ENCODE measurements at regions not wholly inside any gene's neighbourhood (a gene's known extent, or its start where the extent isn't known, plus 50 kb on each side); places are given as distances from the start of the nearest gene placed in this dataset.

DNA sequence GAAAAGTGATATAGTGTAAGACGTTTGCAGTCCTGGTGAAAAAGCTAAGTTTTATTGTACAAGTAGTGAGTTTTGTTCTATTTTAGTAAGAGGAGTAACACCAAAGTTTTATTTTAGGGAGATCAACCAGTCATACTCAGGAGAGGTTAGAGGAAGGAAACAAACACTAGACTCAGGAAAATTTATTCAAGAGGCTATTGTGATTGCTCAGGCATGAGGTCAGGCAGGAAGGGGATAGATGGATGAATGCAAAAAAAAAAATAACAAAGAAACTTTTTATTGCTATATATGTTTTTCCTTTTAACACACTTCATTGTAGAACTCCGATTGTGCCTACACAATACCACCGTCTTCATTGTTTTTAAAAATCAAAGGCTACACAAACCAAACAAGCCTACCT, 189.0 kb downstream of the LYPLAL1 start:
- TF ChIP-seq, protein P1, sequence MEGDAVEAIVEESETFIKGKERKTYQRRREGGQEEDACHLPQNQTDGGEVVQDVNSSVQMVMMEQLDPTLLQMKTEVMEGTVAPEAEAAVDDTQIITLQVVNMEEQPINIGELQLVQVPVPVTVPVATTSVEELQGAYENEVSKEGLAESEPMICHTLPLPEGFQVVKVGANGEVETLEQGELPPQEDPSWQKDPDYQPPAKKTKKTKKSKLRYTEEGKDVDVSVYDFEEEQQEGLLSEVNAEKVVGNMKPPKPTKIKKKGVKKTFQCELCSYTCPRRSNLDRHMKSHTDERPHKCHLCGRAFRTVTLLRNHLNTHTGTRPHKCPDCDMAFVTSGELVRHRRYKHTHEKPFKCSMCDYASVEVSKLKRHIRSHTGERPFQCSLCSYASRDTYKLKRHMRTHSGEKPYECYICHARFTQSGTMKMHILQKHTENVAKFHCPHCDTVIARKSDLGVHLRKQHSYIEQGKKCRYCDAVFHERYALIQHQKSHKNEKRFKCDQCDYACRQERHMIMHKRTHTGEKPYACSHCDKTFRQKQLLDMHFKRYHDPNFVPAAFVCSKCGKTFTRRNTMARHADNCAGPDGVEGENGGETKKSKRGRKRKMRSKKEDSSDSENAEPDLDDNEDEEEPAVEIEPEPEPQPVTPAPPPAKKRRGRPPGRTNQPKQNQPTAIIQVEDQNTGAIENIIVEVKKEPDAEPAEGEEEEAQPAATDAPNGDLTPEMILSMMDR (conservative IDR thresholded peaks at IDR 0.05; ENCODE audit: low read depth, low read length) = no peak
- no peak for TF ChIP-seq EZH2 (IDR thresholded peaks at IDR 0.05; ENCODE audit: low read length, unreplicated experiment)
- TF ChIP-seq EZH2phosphoT487 (IDR thresholded peaks at IDR 0.05; ENCODE audit: borderline replicate concordance, low read length) = no peak

Data from PC-3 (cell line).